WTC11 (cell line): ENCODE measurements at regions not wholly inside any gene's neighbourhood (a gene's known extent, or its start where the extent isn't known, plus 50 kb on each side); places are given as distances from the start of the nearest gene placed in this dataset.

Source experiments
- ATAC-seq: fragments of 200-7000 bp; cut with Tn5 transposase; 2 replicates; pipeline ENCODE4 v1.10.0; 2021; ENCODE audit warnings: mild to moderate bottlenecking, moderate library complexity
- CTCF ChIA-PET: fragments of 300-600 bp; sonication (Branson Sonifier 250); formaldehyde crosslinking; loops from one replicate; lab custom pipeline; 2021; ENCODE audit warnings: antibody characterized with exemption; lab: Charles Lee
- POLR2A ChIA-PET: fragments of 350-600 bp; sonication (Branson Sonifier 250); formaldehyde crosslinking; loops from one replicate; lab custom pipeline; 2021; ENCODE audit warnings: antibody characterized with exemption; lab: Charles Lee
- DNase-seq: peaks from one replicate; pipeline ENCODE4 v3.0.0; 2021; ENCODE audit warnings: low spot score
- H3K27ac Mint-ChIP-seq: 2 replicates; pipeline ENCODE4 v1.8.0; 2021; ENCODE audit warnings: mixed read lengths
- H3K27me3 Mint-ChIP-seq: 2 replicates; pipeline ENCODE4 v1.8.0; 2021; ENCODE audit warnings: low read depth, mild to moderate bottlenecking, moderate library complexity, mixed read lengths
- H3K36me3 Mint-ChIP-seq: 2 replicates; pipeline ENCODE4 v1.8.0; 2021; ENCODE audit warnings: mixed read lengths
- H3K4me1 Mint-ChIP-seq: 2 replicates; pipeline ENCODE4 v1.8.0; 2022; ENCODE audit warnings: mixed read lengths
- H3K4me3 Mint-ChIP-seq: 2 replicates; pipeline ENCODE4 v1.8.0; 2021; ENCODE audit warnings: mild to moderate bottlenecking, moderate library complexity, mixed read lengths
- H3K9me3 Mint-ChIP-seq: 2 replicates; pipeline ENCODE4 v1.8.0; 2021; ENCODE audit warnings: mixed read lengths
- ATF1 ChIP-seq: sonication (generic); formaldehyde crosslinking; IDR thresholded peaks from 2 replicates; pipeline ENCODE4 v1.8.1; 2023; ENCODE audit warnings: mild to moderate bottlenecking, moderate library complexity, missing genetic modification reagents
- ERG ChIP-seq: fragments of 250-450 bp; sonication (Bioruptor Pico); IDR thresholded peaks from 2 replicates; pipeline ENCODE4 v1.8.0; 2021; ENCODE audit warnings: mild to moderate bottlenecking
- ESRRA ChIP-seq: sonication (generic); formaldehyde crosslinking; IDR thresholded peaks from 2 replicates; pipeline ENCODE4 v1.8.1; 2022; ENCODE audit warnings: mild to moderate bottlenecking, missing genetic modification reagents, borderline replicate concordance
- ETV6 ChIP-seq: sonication (generic); formaldehyde crosslinking; IDR thresholded peaks from 2 replicates; pipeline ENCODE4 v1.8.1; 2022; ENCODE audit warnings: mild to moderate bottlenecking, missing genetic modification reagents
- FOXJ3 ChIP-seq: sonication (generic); formaldehyde crosslinking; IDR thresholded peaks from 2 replicates; pipeline ENCODE4 v1.9.0; 2021; ENCODE audit warnings: missing genetic modification reagents, mild to moderate bottlenecking, borderline replicate concordance
- FOXP1 ChIP-seq: sonication (generic); formaldehyde crosslinking; IDR thresholded peaks from 2 replicates; pipeline ENCODE4 v1.8.0; 2022; ENCODE audit warnings: missing genetic modification reagents, mild to moderate bottlenecking, moderate library complexity, borderline replicate concordance
- GABPB1 ChIP-seq: sonication (generic); formaldehyde crosslinking; IDR thresholded peaks from 2 replicates; pipeline ENCODE4 v1.8.1; 2023; ENCODE audit warnings: mild to moderate bottlenecking, missing genetic modification reagents
- GTF2I ChIP-seq: fragments of 250-450 bp; sonication (Bioruptor Pico); conservative IDR thresholded peaks from 2 replicates; pipeline ENCODE4 v1.4.0; 2021; ENCODE audit warnings: mild to moderate bottlenecking
- JUN ChIP-seq: sonication (generic); formaldehyde crosslinking; IDR thresholded peaks from 2 replicates; pipeline ENCODE4 v1.8.0; 2023; ENCODE audit warnings: mild to moderate bottlenecking, missing genetic modification reagents
- MLX ChIP-seq: sonication (generic); formaldehyde crosslinking; IDR thresholded peaks from 2 replicates; pipeline ENCODE4 v1.8.1; 2023; ENCODE audit warnings: mild to moderate bottlenecking, missing genetic modification reagents, moderate library complexity
- NR2C2 ChIP-seq: sonication (generic); formaldehyde crosslinking; IDR thresholded peaks from 2 replicates; pipeline ENCODE4 v1.8.0; 2022; ENCODE audit warnings: mild to moderate bottlenecking, missing genetic modification reagents
- ZBTB21 ChIP-seq: sonication (generic); formaldehyde crosslinking; IDR thresholded peaks from 2 replicates; pipeline ENCODE4 v1.8.1; 2023; ENCODE audit warnings: mild to moderate bottlenecking, missing genetic modification reagents, borderline replicate concordance
- ZBTB43 ChIP-seq: sonication (generic); formaldehyde crosslinking; IDR thresholded peaks from 2 replicates; pipeline ENCODE4 v1.8.1; 2023; ENCODE audit warnings: mild to moderate bottlenecking, missing genetic modification reagents
- ZNF232 ChIP-seq: sonication (generic); formaldehyde crosslinking; IDR thresholded peaks from 2 replicates; pipeline ENCODE4 v1.8.0; 2022; ENCODE audit warnings: mild to moderate bottlenecking, missing genetic modification reagents
- ZNF263 ChIP-seq: sonication (generic); formaldehyde crosslinking; IDR thresholded peaks from 2 replicates; pipeline ENCODE4 v1.8.1; 2022; ENCODE audit warnings: low read depth, mild to moderate bottlenecking, moderate library complexity, missing genetic modification reagents
- ZNF396 ChIP-seq: fragments of 250-450 bp; sonication (Bioruptor Pico); IDR thresholded peaks from 2 replicates; pipeline ENCODE4 v1.8.0; 2021; ENCODE audit warnings: mild to moderate bottlenecking, moderate library complexity, borderline replicate concordance
- TF ChIP-seq, protein P1 (sequence below): fragments of 200-600 bp; IDR thresholded peaks from 2 replicates; pipeline ENCODE4 v1.8.0; 2022; ENCODE audit warnings: antibody characterized with exemption
- TF ChIP-seq, protein P2 (sequence below): sonication (generic); formaldehyde crosslinking; conservative IDR thresholded peaks from 2 replicates; pipeline ENCODE4 v1.8.1; 2023; ENCODE audit warnings: mild to moderate bottlenecking, low read depth, missing genetic modification reagents, moderate library complexity
- TF ChIP-seq, protein P3 (sequence below): sonication (generic); formaldehyde crosslinking; IDR thresholded peaks from 2 replicates; pipeline ENCODE4 v1.8.1; 2022; ENCODE audit warnings: mild to moderate bottlenecking, missing genetic modification reagents, moderate library complexity, borderline replicate concordance
- TF ChIP-seq, protein P4 (sequence below): fragments of 250-450 bp; sonication (Bioruptor Pico); IDR thresholded peaks from 2 replicates; pipeline ENCODE4 v1.9.0; 2021; ENCODE audit warnings: mild to moderate bottlenecking
- TF ChIP-seq, protein P5 (sequence below): sonication (generic); formaldehyde crosslinking; IDR thresholded peaks from 2 replicates; pipeline ENCODE4 v1.8.0; 2023; ENCODE audit warnings: mild to moderate bottlenecking, missing genetic modification reagents

DNA sequence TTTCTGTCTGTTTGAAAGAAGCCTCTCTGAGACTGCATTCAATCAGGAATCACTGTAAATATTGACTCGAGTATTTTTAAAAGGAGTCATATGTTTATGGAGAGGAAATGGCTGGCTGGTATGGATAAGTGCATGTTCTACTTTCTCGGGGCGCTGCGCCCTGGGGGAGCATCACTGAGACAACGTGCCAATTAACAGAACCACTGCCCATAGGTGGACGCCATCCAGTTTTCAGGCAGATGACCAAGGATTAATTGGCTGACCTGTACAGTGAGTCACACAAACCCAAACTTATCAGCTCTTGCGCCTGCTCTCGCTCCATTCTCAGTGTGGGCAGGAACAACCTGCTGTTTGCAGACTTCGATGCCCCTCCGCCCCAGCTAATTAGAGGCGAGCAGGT is 571.2 kb downstream of the QKI start:
- Mint-ChIP-seq H3K9me3 (no peaks in the 10 kb centered on the region), H3K4me1 (no peaks in the 10 kb centered on the region; the same call in 1 of the 2 replicates), H3K27me3 (no peaks in the 10 kb centered on the region; the same call in 1 of the 2 replicates), H3K27ac (no peak overlapping the region), H3K36me3 (no peaks in the 10 kb centered on the region), H3K4me3 (no peak overlapping the region)
- ATAC-seq = no peak
- ChIA-PET POLR2A (interaction anchor here (0.6 kb wide), 1 partner anchor 1838 kb away, joined by 3 read pairs; no protein-coding TSS in a partner anchor), CTCF (no interaction called here)
- DNase-seq = no peak
- TF ChIP-seq ZBTB21 (CRISPR knock-in tag) (no peak), ETV6 (CRISPR knock-in tag) (no peak), ZNF232 (no peak), JUN (CRISPR knock-in tag) (no peak), ZNF396 (CRISPR knock-in tag) (no peak), MLX (CRISPR knock-in tag) (no peak), NR2C2 (CRISPR knock-in tag) (no peak), FOXP1 (CRISPR knock-in tag) (no peak), GABPB1 (CRISPR knock-in tag) (no peak), ATF1 (CRISPR knock-in tag) (no peak), ESRRA (CRISPR knock-in tag) (no peak), ZNF263 (CRISPR knock-in tag) (no peak)

DNA sequence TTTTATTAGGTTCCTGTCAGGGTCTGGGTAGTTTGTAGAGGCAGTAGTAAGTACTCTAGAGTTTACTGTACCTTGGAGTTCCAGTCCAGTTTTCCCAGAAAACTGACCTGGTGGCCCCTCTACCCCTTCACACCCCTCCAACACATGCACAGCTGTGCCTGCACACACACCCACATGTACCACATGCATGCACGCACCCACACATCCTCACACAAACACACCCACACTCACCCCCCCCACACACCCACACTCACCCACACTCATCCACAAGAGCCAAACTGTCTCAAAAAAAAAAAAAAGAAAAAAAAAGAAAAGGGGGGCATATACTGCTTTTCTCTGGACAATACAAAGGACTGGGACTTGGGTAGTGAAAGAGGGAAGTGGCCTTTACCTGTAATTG is 570.5 kb downstream of the QKI start:
- Mint-ChIP-seq H3K9me3 (peaks cover 3% of the 10 kb centered on the region), H3K36me3 (no peaks in the 10 kb centered on the region), H3K4me1 (no peaks in the 10 kb centered on the region; the same call in 1 of the 2 replicates), H3K27me3 (no peaks in the 10 kb centered on the region; the same call in 1 of the 2 replicates), H3K4me3 (no peak overlapping the region), H3K27ac (no peak overlapping the region)
- DNase-seq = no peak
- ChIA-PET CTCF (no interaction called here), POLR2A (no interaction called here)
- no peak for ATAC-seq
- TF ChIP-seq, protein P1, sequence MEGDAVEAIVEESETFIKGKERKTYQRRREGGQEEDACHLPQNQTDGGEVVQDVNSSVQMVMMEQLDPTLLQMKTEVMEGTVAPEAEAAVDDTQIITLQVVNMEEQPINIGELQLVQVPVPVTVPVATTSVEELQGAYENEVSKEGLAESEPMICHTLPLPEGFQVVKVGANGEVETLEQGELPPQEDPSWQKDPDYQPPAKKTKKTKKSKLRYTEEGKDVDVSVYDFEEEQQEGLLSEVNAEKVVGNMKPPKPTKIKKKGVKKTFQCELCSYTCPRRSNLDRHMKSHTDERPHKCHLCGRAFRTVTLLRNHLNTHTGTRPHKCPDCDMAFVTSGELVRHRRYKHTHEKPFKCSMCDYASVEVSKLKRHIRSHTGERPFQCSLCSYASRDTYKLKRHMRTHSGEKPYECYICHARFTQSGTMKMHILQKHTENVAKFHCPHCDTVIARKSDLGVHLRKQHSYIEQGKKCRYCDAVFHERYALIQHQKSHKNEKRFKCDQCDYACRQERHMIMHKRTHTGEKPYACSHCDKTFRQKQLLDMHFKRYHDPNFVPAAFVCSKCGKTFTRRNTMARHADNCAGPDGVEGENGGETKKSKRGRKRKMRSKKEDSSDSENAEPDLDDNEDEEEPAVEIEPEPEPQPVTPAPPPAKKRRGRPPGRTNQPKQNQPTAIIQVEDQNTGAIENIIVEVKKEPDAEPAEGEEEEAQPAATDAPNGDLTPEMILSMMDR = no peak
- TF ChIP-seq, protein P2, sequence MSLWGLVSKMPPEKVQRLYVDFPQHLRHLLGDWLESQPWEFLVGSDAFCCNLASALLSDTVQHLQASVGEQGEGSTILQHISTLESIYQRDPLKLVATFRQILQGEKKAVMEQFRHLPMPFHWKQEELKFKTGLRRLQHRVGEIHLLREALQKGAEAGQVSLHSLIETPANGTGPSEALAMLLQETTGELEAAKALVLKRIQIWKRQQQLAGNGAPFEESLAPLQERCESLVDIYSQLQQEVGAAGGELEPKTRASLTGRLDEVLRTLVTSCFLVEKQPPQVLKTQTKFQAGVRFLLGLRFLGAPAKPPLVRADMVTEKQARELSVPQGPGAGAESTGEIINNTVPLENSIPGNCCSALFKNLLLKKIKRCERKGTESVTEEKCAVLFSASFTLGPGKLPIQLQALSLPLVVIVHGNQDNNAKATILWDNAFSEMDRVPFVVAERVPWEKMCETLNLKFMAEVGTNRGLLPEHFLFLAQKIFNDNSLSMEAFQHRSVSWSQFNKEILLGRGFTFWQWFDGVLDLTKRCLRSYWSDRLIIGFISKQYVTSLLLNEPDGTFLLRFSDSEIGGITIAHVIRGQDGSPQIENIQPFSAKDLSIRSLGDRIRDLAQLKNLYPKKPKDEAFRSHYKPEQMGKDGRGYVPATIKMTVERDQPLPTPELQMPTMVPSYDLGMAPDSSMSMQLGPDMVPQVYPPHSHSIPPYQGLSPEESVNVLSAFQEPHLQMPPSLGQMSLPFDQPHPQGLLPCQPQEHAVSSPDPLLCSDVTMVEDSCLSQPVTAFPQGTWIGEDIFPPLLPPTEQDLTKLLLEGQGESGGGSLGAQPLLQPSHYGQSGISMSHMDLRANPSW = no peak
- TF ChIP-seq ERG (no peak), ZBTB43 (CRISPR knock-in tag) (no peak), ESRRA (CRISPR knock-in tag) (no peak), GTF2I (no peak), FOXJ3 (CRISPR knock-in tag) (no peak)
- TF ChIP-seq, protein P3, sequence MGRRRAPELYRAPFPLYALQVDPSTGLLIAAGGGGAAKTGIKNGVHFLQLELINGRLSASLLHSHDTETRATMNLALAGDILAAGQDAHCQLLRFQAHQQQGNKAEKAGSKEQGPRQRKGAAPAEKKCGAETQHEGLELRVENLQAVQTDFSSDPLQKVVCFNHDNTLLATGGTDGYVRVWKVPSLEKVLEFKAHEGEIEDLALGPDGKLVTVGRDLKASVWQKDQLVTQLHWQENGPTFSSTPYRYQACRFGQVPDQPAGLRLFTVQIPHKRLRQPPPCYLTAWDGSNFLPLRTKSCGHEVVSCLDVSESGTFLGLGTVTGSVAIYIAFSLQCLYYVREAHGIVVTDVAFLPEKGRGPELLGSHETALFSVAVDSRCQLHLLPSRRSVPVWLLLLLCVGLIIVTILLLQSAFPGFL (CRISPR knock-in tag) = no peak
- TF ChIP-seq, protein P4, sequence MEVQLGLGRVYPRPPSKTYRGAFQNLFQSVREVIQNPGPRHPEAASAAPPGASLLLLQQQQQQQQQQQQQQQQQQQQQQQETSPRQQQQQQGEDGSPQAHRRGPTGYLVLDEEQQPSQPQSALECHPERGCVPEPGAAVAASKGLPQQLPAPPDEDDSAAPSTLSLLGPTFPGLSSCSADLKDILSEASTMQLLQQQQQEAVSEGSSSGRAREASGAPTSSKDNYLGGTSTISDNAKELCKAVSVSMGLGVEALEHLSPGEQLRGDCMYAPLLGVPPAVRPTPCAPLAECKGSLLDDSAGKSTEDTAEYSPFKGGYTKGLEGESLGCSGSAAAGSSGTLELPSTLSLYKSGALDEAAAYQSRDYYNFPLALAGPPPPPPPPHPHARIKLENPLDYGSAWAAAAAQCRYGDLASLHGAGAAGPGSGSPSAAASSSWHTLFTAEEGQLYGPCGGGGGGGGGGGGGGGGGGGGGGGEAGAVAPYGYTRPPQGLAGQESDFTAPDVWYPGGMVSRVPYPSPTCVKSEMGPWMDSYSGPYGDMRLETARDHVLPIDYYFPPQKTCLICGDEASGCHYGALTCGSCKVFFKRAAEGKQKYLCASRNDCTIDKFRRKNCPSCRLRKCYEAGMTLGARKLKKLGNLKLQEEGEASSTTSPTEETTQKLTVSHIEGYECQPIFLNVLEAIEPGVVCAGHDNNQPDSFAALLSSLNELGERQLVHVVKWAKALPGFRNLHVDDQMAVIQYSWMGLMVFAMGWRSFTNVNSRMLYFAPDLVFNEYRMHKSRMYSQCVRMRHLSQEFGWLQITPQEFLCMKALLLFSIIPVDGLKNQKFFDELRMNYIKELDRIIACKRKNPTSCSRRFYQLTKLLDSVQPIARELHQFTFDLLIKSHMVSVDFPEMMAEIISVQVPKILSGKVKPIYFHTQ (CRISPR knock-in tag) = no peak
- TF ChIP-seq, protein P5, sequence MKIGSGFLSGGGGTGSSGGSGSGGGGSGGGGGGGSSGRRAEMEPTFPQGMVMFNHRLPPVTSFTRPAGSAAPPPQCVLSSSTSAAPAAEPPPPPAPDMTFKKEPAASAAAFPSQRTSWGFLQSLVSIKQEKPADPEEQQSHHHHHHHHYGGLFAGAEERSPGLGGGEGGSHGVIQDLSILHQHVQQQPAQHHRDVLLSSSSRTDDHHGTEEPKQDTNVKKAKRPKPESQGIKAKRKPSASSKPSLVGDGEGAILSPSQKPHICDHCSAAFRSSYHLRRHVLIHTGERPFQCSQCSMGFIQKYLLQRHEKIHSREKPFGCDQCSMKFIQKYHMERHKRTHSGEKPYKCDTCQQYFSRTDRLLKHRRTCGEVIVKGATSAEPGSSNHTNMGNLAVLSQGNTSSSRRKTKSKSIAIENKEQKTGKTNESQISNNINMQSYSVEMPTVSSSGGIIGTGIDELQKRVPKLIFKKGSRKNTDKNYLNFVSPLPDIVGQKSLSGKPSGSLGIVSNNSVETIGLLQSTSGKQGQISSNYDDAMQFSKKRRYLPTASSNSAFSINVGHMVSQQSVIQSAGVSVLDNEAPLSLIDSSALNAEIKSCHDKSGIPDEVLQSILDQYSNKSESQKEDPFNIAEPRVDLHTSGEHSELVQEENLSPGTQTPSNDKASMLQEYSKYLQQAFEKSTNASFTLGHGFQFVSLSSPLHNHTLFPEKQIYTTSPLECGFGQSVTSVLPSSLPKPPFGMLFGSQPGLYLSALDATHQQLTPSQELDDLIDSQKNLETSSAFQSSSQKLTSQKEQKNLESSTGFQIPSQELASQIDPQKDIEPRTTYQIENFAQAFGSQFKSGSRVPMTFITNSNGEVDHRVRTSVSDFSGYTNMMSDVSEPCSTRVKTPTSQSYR (CRISPR knock-in tag) = no peak
